ENCODE measurements at regions not wholly inside any gene's neighbourhood (a gene's known extent, or its start where the extent isn't known, plus 50 kb on each side); places are given as distances from the start of the nearest gene placed in this dataset.
"Not testable (repeated sequence)": the region's sequence is repeated elsewhere in the genome, so short reads cannot be mapped to it uniquely, and the experiment has no call there.

DNA sequence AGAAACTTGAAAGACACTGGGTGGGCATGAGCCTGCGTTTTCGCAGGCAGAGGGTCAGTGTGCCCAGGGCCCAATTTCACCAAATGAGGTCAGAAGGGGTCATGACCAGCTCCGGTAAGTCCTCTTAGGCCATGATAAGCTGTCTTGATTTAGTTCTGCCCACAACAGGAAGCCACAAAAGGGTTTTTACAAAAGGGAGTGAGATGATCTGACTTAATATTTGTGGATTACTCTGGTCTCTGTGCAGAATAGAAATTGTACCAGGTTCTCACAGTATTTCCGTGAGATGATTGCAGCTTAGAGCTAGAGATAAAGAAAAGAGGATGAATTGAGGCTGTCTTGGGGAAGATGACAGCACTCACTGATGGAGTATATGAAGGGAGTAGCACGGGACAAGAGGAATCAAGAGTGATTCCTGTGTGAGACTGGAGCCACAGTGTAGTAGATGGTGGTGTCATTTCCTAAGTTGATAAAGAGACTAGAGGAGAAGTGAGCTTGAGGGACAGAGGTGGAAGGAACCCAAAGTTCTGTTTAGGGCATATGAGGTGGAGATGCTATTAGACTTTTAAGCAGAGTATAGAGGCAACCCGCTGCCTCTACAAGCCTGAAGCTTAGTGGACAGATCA lies 288.3 kb upstream of the AMIGO2 start:
- DNase-seq: no peak

DNA sequence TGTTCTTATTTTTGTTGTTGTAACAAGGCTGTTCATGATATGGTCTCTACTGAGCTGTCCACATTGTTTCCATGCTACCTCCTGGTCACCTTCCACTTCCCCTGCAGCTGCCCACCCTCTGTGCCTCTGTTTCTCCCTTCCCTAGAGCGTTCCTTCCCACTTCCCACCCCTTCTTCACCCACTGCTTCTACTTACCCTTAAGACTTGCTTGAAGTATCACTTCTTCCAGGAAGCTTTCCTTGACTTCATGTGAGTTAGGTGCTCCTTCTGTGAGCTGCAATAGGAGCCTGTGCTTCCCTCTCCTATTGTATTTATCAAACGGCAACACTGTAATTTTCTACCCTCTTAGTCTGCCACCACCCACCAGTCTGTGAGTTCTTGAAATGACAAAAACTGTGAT lies 286.8 kb upstream of the AMIGO2 start:
- DNase-seq: no peak

DNA sequence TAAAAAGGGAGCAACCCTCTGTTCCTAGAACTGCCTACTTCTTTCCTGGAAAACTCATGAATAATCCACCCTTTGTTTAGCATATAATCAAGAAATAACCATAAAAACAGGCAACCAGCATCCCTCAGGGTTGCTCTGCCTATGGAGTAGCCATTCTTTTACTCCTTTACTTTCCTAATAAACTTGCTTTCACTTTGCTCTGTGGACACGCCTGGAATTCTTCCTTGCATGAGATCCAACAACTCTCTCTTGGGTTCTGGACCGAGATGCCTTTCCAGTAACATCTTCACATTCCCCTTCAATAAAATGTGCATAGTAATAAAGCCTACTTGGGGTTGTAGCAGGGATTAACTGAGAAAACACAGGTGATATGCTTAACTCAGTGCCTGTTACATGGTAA lies 286.4 kb upstream of the AMIGO2 start:
- DNase-seq: no peak

DNA sequence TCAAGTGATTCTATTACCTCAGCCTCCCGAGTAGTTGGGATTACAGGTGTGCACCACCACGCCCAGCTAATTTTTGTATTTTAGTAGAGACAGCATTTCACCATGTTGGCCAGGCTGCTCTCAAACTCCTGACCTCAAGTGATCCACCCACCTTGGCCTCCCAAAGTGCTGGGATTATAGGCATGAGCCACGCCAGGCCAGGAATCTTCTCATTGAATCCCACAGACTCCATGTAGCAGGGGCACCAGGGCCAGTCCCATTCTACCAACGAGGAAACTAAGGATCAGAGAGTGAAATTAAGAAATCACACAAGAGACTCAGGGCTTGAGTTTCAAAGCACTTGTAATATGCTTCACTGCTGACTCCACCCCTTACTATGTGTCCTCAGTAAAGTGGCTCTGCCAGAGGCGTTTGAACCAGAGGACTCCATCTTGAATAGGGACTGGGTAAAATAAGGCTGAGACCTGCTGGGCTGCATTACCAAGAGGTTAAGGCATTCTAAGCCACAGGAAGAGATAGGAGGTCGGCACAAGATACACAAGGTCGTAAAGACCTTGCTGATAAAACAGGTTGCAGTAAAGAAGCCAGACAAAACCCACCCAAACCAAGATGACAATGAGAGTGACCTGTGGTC lies 285.8 kb upstream of the AMIGO2 start:
- not testable (repeated sequence) for DNase-seq

DNA sequence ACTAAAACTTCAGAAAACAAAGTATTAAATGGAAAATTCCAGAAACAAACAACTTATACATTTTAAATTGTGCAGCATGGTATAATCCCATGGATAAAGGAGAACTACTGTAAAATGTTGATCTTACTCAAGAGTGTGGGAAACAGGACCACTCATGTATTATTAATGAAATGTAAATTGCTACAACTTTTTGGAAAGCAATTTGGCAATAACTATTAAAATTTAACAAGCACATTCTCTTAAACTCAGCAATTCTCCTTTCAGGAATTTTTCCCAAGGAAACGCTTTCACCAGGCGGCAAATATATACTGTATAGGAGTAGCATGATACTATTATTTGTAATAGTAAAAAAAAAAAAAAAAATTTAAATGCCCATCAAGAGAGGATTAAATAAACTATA lies 284.5 kb upstream of the AMIGO2 start:
- no peak for DNase-seq

DNA sequence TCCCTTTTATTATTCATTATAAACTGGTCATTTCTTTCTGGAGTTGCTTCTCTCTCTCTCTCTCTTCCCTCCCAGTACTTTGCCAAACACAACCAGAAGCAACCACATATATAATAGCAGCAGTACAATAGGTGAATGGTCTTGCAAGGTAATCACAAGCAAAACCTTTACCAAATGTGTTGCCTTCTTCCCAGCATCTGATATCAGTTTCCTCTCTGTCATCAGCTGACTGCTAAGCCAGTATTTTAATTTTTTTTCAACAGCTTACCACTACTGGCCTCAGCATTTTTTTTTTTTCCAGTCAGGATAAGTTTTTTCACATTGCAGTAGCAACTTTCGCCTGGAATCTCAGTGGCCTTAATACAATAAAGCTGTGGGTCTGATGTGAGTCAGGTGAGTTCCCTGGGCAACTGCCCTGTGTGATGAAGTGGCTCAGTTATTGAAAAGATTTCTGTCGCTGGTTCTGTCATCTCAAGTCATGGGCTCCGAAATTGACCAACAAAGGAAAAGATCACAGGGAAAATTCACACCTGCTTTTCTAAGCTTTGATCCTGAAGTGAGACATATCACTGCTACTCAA lies 282.5 kb upstream of the AMIGO2 start:
- DNase-seq: no peak

DNA sequence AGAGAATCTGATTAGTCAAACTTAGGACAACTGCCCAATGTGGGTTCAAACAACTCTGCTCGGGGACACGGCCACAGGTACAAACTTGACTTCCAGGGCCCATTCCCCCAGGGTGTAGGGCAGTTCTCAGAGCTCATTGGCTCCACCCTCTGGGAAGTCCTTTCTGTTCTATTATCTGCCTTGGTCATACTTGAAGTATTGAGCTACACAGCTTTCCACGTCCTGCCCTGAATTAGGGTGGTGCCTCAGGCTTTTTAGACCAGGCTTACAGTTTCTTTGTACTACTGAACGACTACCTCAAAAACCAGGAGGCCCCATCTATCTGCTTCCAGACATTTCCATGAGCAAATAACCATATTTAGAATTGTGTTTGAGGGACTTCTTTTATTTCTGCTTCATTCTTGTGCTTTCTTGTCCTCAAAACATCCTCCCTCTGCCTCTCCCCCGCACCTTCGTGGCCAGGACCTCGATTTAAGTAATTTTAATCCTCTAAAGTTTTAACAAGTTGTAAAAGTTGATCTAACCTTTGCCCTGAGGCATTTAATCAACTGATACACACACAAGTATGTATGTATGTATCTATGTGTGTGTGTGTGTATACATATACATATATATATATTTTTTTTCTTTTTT lies 281.7 kb upstream of the AMIGO2 start:
- peak; percentile 30 for DNase-seq

DNA sequence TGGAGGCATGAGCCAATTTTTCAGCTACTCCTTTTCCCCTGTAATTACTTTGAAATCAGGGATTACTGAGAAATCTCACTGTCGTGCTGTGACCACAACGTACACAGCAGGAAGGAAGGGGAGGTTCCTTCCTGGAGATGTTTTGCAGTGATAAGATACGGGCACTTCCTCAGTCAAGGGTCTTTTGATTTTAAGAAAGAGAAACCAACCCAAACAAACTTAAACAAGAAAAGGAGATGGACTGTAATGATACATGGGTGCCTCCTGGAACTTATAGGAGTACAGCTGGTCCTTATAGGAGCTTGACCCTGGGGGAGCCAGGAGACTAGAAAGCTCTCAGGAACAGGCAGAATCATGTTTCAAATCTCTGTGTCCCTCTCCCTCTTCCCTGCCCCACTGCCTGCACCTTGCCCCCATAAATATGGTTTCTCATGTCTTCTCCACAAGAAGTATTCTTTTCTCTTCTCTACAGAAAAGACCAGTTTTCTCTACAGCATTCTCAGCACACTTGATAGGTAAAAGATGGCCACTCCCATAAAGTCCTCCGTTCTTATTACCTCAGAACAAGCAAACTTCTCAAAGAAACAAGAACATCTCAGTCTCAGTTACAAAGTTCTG lies 281.1 kb upstream of the AMIGO2 start:
- no peak for DNase-seq

DNA sequence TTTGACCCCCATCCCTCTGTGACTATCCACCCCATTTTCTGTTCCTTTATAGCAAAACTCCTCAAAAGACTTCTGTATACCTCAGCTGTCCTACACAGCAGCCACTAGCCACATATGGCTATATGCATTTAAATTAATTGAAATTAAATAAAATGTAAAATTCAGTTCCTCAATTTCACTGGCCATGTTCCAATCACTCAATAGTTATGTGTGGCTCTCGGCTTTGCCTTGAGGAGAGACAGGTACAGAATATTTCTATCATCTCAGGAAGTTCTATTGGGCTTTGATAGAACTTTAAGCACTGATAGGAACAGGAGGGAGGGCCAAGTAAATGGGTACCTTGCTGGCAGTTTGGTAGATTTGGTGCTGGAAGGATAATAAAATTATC lies 280.3 kb upstream of the AMIGO2 start:
- DNase-seq: no peak

DNA sequence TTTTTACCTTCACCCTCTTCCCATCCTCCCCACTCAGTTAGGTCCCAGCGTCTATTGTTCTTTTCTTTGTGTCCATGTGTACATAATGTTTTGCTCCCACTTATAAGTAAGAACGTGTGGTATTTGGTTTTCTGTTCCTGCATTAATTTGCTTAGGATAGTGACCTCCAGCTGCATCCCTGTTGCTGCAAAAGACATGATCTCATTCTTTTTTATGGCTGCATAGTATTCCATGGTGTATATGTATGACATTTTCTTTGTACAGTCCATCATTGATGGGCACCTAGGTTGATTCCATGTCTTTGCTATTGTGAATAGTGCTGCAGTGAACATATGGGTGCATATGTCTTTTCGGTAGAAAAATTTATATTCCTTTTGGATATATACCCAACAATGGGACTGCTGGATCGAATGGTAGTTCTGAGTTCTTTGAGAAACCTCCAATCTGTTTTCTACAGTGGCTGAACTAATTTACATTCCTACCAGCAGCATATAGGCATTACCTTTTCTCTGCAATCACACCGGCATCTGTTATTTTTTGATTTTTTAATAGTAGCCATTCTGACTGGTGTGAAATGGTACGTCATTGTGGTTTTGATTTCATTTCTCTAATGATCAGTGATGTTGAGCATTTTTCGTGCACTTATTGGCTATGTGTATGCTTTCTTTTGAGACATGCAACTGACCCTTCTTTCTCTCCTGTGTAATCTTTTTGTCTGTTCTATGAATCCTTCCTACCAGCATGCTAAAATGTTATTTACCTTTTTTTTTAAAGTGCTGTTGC lies 279.7 kb upstream of the AMIGO2 start:
- no peak for DNase-seq

DNA sequence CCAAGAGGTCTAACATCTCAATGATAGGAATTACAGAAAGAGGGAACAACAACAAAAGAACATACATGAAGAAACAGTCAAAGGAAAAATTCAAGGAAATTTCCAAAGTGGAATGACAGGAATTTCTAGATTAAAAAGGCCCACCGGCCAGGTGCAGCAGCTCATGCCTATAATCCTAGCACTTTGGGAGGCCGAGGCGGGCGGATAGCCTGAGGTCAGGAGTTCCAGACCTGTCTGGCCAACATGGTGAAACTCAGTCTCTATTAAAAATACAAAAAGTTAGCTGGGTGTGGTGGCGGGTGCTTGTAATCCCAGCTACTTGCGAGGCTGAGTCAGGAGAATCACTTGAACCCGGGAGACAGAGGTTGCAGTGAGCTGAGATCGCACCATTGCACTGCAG lies 277.2 kb upstream of the AMIGO2 start:
- not testable (repeated sequence) for DNase-seq

DNA sequence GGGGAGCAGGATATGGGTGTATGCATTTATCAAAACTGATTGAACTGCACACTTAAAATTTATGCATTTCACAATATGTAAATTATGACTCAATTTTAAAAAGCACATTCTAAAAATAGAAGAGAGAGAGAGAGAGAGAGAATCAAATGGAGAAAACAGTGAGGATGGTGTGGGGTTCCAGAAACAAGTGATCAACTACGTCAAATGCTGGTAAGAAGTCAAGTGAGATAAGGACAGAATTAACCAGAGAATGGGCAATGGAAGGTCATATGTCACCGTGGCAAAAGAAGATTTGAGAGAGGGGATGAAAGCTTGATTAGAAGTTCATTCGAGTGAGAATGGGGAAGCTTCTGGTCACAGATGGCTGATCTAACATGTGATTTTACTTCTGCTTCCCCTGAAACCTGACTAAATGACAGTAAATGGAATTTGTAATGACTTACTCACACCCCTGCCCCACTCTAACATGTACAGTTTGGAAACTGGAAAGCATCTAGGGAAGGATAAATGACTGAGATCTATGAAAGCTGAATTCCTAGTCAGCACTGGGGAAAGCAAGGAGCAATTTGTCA lies 276.5 kb upstream of the AMIGO2 start:
- no peak for DNase-seq

DNA sequence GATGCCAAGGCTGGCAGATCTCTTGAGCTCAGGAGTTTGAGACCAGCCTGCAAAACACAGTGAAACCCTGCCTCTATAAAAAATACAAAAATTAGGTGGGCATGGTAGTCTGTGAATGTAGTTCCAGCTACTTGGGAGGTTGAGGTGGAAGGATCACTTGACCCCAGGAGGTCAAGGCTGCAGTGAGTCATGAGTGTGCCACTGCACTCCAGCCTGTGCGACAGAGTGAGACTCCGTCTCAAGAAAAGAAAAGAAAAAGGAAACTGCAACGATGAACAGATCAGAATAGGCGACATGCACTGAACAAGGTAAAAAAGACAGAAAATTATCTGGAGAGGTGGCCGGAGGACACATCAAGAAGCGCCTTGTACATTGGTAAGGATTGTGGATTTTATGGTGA lies 273.7 kb upstream of the AMIGO2 start:
- DNase-seq: no peak

DNA sequence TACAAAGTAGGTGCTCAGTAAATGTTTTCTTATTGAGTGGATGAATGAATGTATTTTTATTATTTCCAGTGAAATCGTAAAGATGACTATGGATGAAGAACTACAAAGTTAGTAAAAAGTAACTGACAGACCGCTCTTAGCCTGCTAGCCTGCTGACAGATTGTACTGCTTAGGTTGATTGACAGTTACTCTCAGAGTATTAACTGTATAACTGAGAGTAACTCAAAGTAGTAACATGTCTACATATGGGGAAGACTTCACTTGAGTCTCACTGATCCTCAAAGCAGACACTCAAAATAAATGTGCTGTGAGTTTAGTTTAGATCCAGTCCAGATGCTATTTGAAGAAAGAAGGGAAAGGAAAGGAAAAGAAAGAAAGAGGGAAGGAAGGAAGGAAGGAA lies 272.3 kb upstream of the AMIGO2 start:
- DNase-seq: no peak

DNA sequence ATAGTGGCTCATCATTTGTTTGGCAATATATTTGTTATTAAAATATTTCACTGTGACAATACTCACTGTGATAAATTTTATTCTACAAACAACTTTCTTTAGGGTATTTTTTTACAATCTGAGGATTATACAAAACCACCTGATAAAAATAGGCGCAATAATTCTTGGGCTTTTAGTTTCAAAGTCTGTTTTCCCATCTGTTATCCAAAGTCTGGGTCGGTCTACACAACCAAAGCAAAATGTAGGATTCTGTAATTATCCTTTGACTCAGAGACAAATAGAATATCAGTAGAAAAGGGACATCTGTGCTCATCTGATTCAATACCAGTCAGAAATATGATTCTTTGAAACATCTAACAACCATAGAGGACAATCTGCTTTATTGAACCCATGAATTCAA lies 271.8 kb upstream of the AMIGO2 start:
- no peak for DNase-seq

DNA sequence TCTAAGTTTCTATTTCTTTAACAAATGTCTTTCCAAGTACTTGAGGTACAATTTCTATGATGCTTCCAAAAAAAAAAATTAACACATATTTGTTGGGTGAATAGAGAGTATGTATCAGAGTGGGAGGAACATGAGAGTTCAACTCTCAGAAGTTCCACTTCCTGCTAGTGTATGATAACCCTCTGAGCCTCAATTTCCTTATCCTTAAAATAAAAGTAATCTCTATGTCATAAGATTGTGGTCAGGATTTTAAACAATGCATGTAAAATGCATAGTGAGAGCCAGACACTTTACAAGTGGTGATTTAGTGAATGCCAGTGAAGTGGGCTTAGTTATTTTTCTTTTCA lies 270.3 kb upstream of the AMIGO2 start:
- no peak for DNase-seq

DNA sequence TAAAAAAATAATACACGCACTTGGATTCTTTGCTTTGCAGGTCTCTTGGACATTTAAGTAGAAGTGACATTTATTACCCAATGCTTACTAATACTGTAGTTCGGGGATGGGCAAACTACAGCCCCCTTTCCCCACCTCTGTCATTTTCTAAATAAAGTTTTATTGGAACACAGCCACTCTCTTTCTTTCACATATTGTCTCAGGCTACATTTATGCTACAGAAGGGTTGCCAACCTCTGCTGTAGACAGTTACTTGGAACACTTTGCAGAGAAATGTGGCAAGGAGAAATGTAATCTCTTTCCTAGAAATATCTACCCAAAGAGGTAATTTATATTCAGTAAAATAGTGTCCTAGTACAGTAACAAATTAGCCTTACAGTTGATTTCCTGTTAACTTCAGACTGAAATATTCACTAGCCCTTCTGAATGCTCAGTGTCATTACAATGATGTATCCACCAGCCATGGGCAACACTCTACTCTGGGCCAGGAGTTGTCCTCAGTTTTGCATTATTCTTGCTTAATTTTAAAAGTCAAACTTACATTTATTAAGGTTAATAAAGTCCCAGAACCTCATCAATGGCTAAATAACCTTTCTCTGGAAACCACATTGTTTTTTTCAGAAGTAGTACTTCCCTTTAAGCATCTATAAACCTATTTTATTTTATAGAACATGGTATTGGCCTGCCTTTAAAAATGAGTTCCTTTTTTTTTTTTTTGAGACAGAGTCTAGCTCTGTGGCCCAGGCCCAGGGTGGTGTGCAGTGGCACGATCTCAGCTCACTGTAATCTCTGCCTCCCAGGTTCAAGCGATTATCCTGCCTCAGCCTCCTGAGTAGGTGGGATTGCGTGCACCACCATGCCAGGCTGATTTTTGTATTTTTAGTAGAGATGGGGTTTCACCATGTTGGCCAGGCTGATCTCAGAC lies 269.6 kb upstream of the AMIGO2 start:
- DNase-seq: peak; percentile 31

DNA sequence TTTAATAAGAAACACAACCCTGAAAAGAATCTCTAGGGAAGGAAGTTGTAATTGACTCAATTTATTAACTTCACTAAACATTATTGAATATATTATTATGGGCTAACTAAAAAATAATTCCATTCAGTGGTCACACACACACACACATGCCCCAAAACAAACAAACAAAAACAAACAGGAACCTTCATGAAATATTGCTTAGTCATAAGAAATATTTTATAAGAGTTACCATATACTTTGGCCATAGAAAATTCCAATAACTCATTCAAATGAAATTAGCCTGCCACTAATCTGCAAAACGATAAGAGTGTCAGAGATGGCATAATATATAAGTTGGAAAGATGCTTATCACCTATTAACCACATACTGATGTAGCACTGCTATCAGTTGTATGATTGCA lies 268.4 kb upstream of the AMIGO2 start:
- no peak for DNase-seq

DNA sequence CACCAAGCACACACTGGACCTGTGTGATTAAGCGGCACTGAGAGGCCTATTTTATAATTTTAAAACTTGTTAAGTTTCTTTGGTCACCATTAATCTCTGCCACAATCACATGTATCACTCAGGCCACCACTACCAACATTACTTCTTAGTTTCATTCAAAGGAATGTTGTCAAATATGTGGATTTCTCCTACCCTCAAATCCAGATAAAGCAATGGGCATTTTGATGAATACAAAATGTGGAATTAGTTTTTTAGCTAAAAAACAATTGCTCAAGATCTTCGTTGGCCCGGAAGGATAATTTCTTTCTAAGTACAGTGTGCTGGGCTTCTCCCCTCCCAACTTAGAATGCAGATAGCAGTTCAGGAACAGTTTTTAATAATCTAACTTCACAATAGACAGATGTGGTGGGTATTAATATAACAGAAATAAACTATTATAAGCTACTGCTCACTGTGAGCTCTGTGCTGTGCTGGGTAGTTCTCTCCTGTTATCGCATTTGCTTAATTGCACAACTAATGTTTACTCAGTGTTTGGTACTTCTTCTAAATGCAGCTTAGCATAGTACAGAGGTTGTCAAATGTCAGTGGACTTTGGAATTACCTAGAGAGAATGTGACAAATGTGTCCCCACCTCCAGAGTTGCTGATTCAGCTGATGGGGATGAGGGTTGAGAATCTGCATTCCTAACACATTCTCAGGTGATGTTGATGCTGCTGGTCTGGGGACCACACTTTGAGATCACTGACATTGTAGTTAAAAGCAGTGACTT lies 266.7 kb upstream of the AMIGO2 start:
- no peak for DNase-seq

DNA sequence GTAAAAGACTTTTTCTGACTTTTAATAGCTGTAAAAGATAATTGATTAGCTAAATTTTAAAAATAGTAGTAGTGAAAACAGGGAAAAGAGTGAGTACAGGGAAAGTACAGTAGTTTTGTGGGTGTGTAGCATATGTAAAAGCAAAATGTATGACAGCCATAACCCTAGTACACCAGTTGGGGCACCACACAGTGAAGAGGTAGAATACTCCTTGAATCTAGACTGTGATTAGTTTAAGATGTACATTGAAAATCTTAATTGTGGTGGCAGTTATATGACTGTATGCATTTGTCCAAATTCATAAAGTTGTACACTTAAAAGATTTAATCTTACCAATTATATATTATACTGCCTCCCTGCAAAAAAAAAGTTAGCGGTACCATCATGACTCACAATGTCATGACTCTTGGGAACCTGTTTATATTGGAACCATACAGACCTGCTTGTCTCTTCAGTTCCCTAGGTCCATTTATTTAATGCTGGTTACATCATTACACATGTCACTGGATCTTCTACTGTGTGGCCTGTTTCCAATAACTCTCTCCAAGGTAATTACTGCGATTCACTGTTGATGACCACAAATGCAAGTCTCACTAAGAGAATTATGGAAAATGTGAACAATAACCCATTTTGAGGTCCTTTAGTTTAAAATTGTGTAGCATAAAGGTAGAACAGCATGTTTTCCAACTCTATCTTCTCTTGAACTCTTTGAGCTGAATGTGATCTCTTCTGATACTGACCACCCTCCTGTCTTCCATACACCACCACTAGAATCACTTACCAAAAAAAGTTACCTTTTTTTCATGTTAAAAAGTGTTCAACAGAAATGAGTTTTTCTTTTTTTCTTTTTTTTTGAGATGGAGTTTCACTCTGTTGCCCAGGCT lies 264.2 kb upstream of the AMIGO2 start:
- DNase-seq: no peak

Measured in stimulated activated CD4-positive, alpha-beta T cell treated with anti-CD3 and anti-CD28 coated beads, Interleukin-4, amount 100 ng/mL, for 1 hour (primary cell).